ENCODE measurements at regions not wholly inside any gene's neighbourhood (a gene's known extent, or its start where the extent isn't known, plus 50 kb on each side); places are given as distances from the start of the nearest gene placed in this dataset.

DNA sequence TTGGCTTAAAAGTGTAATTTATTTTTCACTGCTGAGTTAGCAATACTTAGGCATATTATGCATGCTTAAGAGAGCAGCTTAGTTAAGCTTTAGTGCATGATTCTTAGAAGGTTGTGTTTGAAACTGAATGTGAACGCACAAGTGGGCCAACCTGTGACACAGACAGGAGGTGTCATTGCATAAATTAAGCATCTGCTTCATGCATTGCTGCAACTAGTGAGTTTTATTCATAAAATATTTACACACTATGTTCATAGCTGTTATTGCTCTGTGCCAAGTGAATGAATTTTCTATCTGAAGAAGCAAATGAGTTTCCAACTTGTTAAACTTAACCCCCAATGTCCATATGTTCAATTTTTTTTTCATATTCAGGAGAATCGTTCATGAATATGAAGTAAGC lies 806.4 kb downstream of the GALR1 start:
- peaks cover 0 to 4% (median 0%) of the 10 kb centered on the region in 3 donors for H3K9me3 ChIP-seq
- no peak overlapping the region for H3K27ac ChIP-seq
- H3K27me3 ChIP-seq = no peaks in the 10 kb centered on the region
- no peaks in the 10 kb centered on the region for H3K4me1 ChIP-seq
- no peak for TF ChIP-seq CTCF (IDR thresholded peaks at IDR 0.05)
- DNase-seq = no peak
- intact Hi-C loops (cut with DNase I; ENCODE audit: low total_unique reads) = no loop called here
- no peaks in the 10 kb centered on the region for H3K36me3 ChIP-seq
- no peak overlapping the region for H3K4me3 ChIP-seq

DNA sequence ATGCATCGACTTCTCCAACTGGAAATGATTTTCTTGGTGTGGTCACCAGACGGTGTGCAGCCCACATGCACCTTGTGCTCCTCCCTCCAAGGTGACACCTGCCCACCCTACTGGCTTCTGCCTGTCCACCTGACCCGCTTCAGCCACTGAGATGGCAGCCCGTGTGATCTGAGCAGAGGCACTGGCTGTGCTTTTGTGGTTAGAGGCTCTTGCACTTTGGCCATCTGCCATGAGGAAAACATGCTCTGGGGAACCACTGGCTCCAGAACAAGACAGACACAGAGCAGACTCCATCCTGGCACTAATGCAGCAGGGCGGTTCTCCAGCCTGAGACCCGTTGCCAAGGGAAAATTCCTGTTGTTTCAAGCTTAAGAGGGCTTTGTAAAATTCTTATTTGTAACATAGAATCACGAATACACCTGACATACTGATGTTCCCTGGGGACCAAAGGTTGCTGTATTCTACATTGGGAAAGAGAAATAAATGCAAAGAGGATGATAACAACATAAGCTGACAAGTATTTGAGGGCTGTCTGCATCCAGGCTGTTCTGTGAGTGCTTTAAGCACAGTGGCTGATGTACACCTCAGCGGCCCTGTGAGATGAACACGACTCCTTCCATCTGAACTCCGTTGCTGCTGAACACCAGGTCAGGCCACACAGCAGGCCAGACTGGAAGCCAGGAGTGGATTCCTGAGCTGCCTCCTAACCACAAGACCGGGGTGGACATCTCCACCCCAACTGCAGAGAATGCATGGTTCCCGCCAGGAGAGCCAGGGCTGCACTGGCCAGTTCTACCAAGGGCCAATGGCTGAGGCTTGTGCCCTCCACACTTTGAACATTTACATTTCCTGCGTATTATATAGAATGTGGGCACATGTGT lies 820.4 kb downstream of the GALR1 start:
- H3K9me3 ChIP-seq = peaks cover 0 to 5% (median 0%) of the 10 kb centered on the region in 3 donors
- no peak for TF ChIP-seq CTCF (IDR thresholded peaks at IDR 0.05)
- DNase-seq = peak; percentile 45 to 71
- H3K4me1 ChIP-seq = peaks cover 0 to 10% (median 0%) of the 10 kb centered on the region in 4 donors
- H3K27ac ChIP-seq = no peak overlapping the region
- no peaks in the 10 kb centered on the region for H3K36me3 ChIP-seq
- no peak overlapping the region for H3K4me3 ChIP-seq
- H3K27me3 ChIP-seq = peaks cover 0 to 6% of the 10 kb centered on the region in 2 donors
- intact Hi-C loops (cut with DNase I; ENCODE audit: low total_unique reads) = no loop called here

GRCh38 chr18:78071166-78071710 lies 821.6 kb downstream of the GALR1 start:
- no peak for TF ChIP-seq CTCF (IDR thresholded peaks at IDR 0.05)
- Histone ChIP-seq H3K4me3 (no peak overlapping the region), H3K27ac (no peak overlapping the region), H3K36me3 (no peaks in the 10 kb centered on the region), H3K4me1 (peaks cover 0 to 10% (median 0%) of the 10 kb centered on the region in 4 donors), H3K27me3 (peaks cover 0 to 6% of the 10 kb centered on the region in 2 donors), H3K9me3 (peaks cover 0 to 5% (median 0%) of the 10 kb centered on the region in 3 donors)
- no peak for DNase-seq
- intact Hi-C loops (cut with DNase I; ENCODE audit: low total_unique reads) = no loop called here

- Histone ChIP-seq H3K9me3 (peaks cover 0 to 5% (median 0%) of the 10 kb centered on the region in 3 donors), H3K27me3 (peaks cover 0 to 6% of the 10 kb centered on the region in 2 donors), H3K4me1 (peaks cover 0 to 10% (median 0%) of the 10 kb centered on the region in 4 donors), H3K36me3 (no peaks in the 10 kb centered on the region), H3K4me3 (no peak overlapping the region), H3K27ac (no peak overlapping the region)
- DNase-seq = no peak
- TF ChIP-seq CTCF (IDR thresholded peaks at IDR 0.05) = no peak
- intact Hi-C loops (cut with DNase I; ENCODE audit: low total_unique reads) = no loop called here
Measured at GRCh38 chr18:78071776-78072175, 822.1 kb downstream of the GALR1 start.

GRCh38 chr18:78072375-78072774 lies 822.7 kb downstream of the GALR1 start:
- intact Hi-C loops (cut with DNase I; ENCODE audit: low total_unique reads) = no loop called here
- Histone ChIP-seq H3K4me1 (peaks cover 0 to 10% (median 0%) of the 10 kb centered on the region in 4 donors), H3K9me3 (no peaks in the 10 kb centered on the region), H3K27ac (no peak overlapping the region), H3K4me3 (no peak overlapping the region), H3K36me3 (no peaks in the 10 kb centered on the region), H3K27me3 (peaks cover 0 to 6% of the 10 kb centered on the region in 2 donors)
- DNase-seq = no peak
- no peak for TF ChIP-seq CTCF (IDR thresholded peaks at IDR 0.05)
